Smooth muscle cell (in vitro differentiated cells): ENCODE measurements at regions not wholly inside any gene's neighbourhood (a gene's known extent, or its start where the extent isn't known, plus 50 kb on each side); places are given as distances from the start of the nearest gene placed in this dataset.

Experiments
- DNase-seq: peaks from one replicate; lab custom pipeline; 2025; ENCODE audit not compliant: unreplicated experiment; lab: John Stamatoyannopoulos, UW
- H2AFZ ChIP-seq: fragments of 200-600 bp; sonication (generic); 2 replicates; pipeline ENCODE4 v1.6.0; 2016; ENCODE audit warnings: antibody characterized with exemption, low read depth, mild to moderate bottlenecking
- H3F3A ChIP-seq: fragments of 200-600 bp; sonication (generic); 2 replicates; pipeline ENCODE4 v1.6.0; 2017; ENCODE audit warnings: antibody characterized with exemption, low read depth
- H3K27ac ChIP-seq: fragments of 200-600 bp; sonication (generic); 2 replicates; pipeline ENCODE4 v1.5.1; 2016; ENCODE audit warnings: low read depth, mild to moderate bottlenecking
- H3K27me3 ChIP-seq: fragments of 200-600 bp; sonication (generic); 2 replicates; pipeline ENCODE4 v1.6.1; 2016; ENCODE audit warnings: low read depth, mild to moderate bottlenecking
- H3K36me3 ChIP-seq: fragments of 200-600 bp; sonication (generic); 2 replicates; pipeline ENCODE4 v1.5.1; 2016; ENCODE audit warnings: low read depth
- H3K4me1 ChIP-seq: fragments of 200-600 bp; sonication (generic); 2 replicates; pipeline ENCODE4 v1.5.1; 2016; ENCODE audit warnings: low read depth
- H3K4me2 ChIP-seq: fragments of 200-600 bp; sonication (generic); 2 replicates; pipeline ENCODE4 v1.6.0; 2016; ENCODE audit warnings: mild to moderate bottlenecking
- H3K4me3 ChIP-seq: fragments of 200-600 bp; sonication (generic); 2 replicates; pipeline ENCODE4 v1.5.1; 2016; ENCODE audit warnings: mild to moderate bottlenecking
- H3K79me2 ChIP-seq: fragments of 200-600 bp; sonication (generic); 2 replicates; pipeline ENCODE4 v1.6.0; 2016; ENCODE audit warnings: low read depth, mild to moderate bottlenecking
- H3K9ac ChIP-seq: fragments of 200-600 bp; sonication (generic); 2 replicates; pipeline ENCODE4 v1.6.0; 2016; ENCODE audit warnings: low read depth
- H3K9me3 ChIP-seq: fragments of 200-600 bp; sonication (generic); replicated peaks from 2 replicates; pipeline ENCODE4 v1.5.1; 2016; ENCODE audit warnings: low read depth
- H4K20me1 ChIP-seq: fragments of 200-600 bp; sonication (generic); 2 replicates; pipeline ENCODE4 v1.6.0; 2016; ENCODE audit warnings: low read depth
- CTCF ChIP-seq: fragments of 200-600 bp; sonication (generic); IDR thresholded peaks from 2 replicates; pipeline ENCODE4 v1.5.1; 2017; ENCODE audit warnings: borderline replicate concordance, mild to moderate bottlenecking, antibody characterized with exemption; ENCODE audit not compliant: insufficient read depth, poor library complexity, severe bottlenecking
- WGBS: methylation state at CpG from one replicate; pipeline ENCODE4 v1.1.7; 2016; ENCODE audit warnings: low lambda C conversion rate; 5-methylcytosine and 5-hydroxymethylcytosine counted together

DNA sequence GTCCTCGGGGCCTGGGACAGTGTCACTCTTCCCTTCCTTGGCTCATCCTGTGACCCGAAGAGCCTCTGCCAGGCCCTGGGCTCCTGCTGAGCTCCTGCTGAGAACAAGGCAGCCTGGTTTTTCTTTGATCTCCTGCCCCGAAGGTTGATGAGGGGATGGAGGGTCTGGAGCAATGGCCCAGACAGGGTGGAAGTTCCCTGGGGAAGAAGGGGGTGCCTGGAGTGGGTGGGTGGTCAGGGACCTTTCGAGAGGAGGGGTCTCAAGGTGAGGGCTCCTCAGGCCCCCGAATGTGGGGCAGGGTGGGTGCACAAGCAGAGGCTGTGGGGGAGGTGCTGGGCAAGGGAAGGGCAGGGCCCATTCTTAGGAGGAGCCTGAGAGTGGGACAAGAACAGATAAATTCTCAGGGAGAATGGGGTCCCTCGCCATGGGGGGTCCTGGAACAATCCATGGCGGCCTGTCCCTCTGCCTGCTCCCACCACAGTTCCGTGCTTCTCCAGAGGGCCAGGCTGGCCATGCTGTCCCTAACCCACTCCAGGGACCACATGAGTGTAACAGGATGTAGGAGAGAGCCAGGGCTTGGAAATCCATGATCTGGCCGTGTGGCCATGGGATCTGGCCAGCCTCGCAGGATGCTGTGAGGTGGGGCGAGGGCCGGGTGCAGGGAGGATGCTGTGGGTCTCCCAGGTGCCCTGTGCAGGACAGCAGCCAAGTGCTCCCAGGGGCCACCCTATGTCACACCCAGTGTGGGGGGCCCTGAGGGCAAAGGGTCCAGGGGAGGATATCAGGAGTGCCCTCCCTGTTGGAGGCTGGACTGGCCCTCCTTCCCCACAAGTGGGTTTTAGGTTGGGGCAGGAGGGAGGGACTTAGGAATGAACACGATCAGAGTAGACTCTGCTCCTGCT is 128.5 kb upstream of the LPCAT1 start:
- 81% methylated on average over 11 of the region's 13 CpGs for WGBS
- Histone ChIP-seq H3K9ac (no peak overlapping the region), H3K79me2 (no peaks in the 10 kb centered on the region), H3K4me1 (no peaks in the 10 kb centered on the region), H3K4me3 (no peak overlapping the region), H3K4me2 (no peak overlapping the region), H2AFZ (no peak overlapping the region), H3K27ac (no peak overlapping the region), H3F3A (no peaks in the 10 kb centered on the region), H3K9me3 (no peaks in the 10 kb centered on the region), H4K20me1 (no peaks in the 10 kb centered on the region), H3K27me3 (peaks cover 29% of the 10 kb centered on the region), H3K36me3 (no peaks in the 10 kb centered on the region)
- DNase-seq, result no peak
- TF ChIP-seq CTCF, result no peak

DNA sequence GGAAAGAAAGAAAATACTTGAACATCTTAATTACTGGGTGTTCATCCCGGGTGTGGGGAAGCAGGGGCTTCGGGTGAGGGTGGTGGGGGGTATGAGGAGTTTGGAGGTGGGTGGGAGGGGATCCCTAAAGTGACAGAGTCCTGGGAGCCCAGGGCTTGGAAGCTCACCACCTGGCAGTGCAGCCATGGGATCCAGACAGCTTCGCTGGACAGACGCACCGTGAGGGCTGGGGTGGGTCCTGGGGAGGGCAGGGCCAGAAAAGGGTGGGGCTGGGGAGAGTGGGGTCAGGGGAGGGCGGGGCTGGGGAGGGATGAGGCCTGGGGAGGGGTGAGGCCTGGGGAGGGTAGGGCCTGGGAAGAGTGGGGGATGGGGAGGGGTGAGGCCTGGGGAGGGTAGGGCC is 127.5 kb upstream of the LPCAT1 start:
- Histone ChIP-seq H3F3A (no peaks in the 10 kb centered on the region), H3K4me1 (no peaks in the 10 kb centered on the region), H2AFZ (no peak overlapping the region), H3K27me3 (peaks cover 29% of the 10 kb centered on the region), H3K27ac (no peak overlapping the region), H4K20me1 (no peaks in the 10 kb centered on the region), H3K4me3 (no peak overlapping the region), H3K4me2 (no peak overlapping the region), H3K36me3 (no peaks in the 10 kb centered on the region), H3K79me2 (no peaks in the 10 kb centered on the region), H3K9me3 (no peaks in the 10 kb centered on the region), H3K9ac (no peak overlapping the region)
- 94% methylated on average over 2 of the region's 6 CpGs for WGBS
- DNase-seq, result no peak
- TF ChIP-seq CTCF, result no peak

DNA sequence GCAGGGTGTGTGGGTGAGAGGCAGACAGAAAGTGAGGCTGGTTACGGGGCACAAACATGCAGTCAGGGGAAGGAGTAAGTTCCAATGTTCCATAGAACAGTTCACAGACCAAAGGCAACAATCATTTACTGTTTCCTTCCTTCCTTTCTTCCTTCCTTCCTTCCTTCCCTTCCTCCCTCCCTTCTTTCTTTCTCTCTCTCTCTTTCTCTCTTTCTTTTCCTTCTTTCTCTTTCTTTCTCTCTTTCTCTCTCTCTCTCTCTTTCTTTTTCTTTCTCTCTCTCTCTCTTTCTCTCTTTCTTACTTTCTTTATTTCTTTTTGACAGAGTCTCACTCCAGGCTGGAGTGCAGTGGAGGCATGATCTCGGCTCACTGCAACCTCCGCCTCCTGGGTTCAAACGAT is 125.8 kb upstream of the LPCAT1 start:
- no peaks in the 10 kb centered on the region for H3K9me3 ChIP-seq
- no peak overlapping the region for H2AFZ ChIP-seq
- 84% methylated on average over 4 of the region's 4 CpGs for WGBS
- no peak for TF ChIP-seq CTCF
- DNase-seq, result no peak
- H3K9ac ChIP-seq, result no peak overlapping the region
- no peak overlapping the region for H3K4me2 ChIP-seq
- no peaks in the 10 kb centered on the region for H3K36me3 ChIP-seq
- H3K4me3 ChIP-seq, result no peak overlapping the region
- no peaks in the 10 kb centered on the region for H4K20me1 ChIP-seq
- no peaks in the 10 kb centered on the region for H3K4me1 ChIP-seq
- peaks cover 29% of the 10 kb centered on the region for H3K27me3 ChIP-seq
- no peaks in the 10 kb centered on the region for H3F3A ChIP-seq
- no peak overlapping the region for H3K27ac ChIP-seq
- H3K79me2 ChIP-seq, result no peaks in the 10 kb centered on the region

DNA sequence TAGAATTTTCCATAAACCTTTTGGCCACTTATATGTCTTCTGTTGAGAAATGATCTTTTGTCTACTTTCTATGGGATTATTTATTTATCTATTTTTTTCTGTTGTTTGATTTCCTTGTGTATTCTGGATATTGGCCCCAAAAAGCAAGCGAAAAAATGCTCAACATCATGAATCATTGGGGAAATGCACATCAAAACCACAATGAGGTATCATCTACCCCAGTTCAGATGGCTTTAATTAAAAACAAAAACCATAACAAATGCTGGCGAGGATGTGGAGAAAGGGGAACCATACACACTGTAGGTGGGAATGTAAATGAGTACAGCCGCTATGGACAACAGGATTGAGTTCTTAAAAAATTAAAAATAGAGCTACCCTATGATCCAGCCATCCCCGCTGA is 125.0 kb upstream of the LPCAT1 start:
- peaks cover 35% of the 10 kb centered on the region for H3K27me3 ChIP-seq
- H3K9ac ChIP-seq, result no peak overlapping the region
- no peaks in the 10 kb centered on the region for H4K20me1 ChIP-seq
- H2AFZ ChIP-seq, result no peak overlapping the region
- H3K4me1 ChIP-seq, result no peaks in the 10 kb centered on the region
- no peaks in the 10 kb centered on the region for H3K9me3 ChIP-seq
- H3F3A ChIP-seq, result no peaks in the 10 kb centered on the region
- no peaks in the 10 kb centered on the region for H3K79me2 ChIP-seq
- no peak for TF ChIP-seq CTCF
- WGBS, result 76% methylated on average over 4 of the region's 4 CpGs
- H3K27ac ChIP-seq, result no peak overlapping the region
- no peak for DNase-seq
- no peak overlapping the region for H3K4me3 ChIP-seq
- H3K4me2 ChIP-seq, result no peak overlapping the region
- H3K36me3 ChIP-seq, result no peaks in the 10 kb centered on the region
